Heart left ventricle (tissue), 16 donors: ENCODE measurements at regions not wholly inside any gene's neighbourhood (a gene's known extent, or its start where the extent isn't known, plus 50 kb on each side); places are given as distances from the start of the nearest gene placed in this dataset.

ENCODE experiments used
- ATAC-seq, 4 donors: fragments of 200-7000 bp; cut with Tn5 transposase; one replicate each; pipeline ENCODE4 v1.9.1; 2020 to 2022; ENCODE audit warnings: moderate library complexity in 4 of 4, mild to moderate bottlenecking in 3 of 4, moderate number of reproducible peaks in 1 of 4
- DNase-seq, 5 donors: peaks; one replicate each; pipeline ENCODE4 v3.0.0-alpha.2; 2020
- H3K27ac ChIP-seq, 12 donors: fragments of 200-600 bp; sonication (generic) in 4 of 12; one replicate each; pipeline versions ENCODE4 v1.5.0 to v1.8.0; 2016 to 2022; ENCODE audit warnings: mild to moderate bottlenecking in 2 of 12
- H3K27me3 ChIP-seq, 9 donors: fragments of 200-600 bp; sonication (generic) in 2 of 9; one replicate each; pipeline versions ENCODE4 v1.5.1 to v1.8.0; 2016 to 2022; ENCODE audit warnings: mild to moderate bottlenecking in 3 of 9
- H3K36me3 ChIP-seq, 9 donors: fragments of 200-600 bp; sonication (generic) in 2 of 9; one replicate each; pipeline versions ENCODE4 v1.5.0 to v1.8.0; 2018 to 2022; ENCODE audit warnings: mild to moderate bottlenecking in 2 of 9
- H3K4me1 ChIP-seq, 12 donors: fragments of 200-600 bp; sonication (generic) in 4 of 12; one replicate each; pipeline versions ENCODE4 v1.5.0 to v1.8.0; 2016 to 2022; ENCODE audit warnings: mild to moderate bottlenecking in 3 of 12
- H3K4me3 ChIP-seq, 12 donors: fragments of 200-600 bp; sonication (generic) in 4 of 12; one replicate each; pipeline versions ENCODE4 v1.5.0 to v1.8.0; 2017 to 2022; ENCODE audit warnings: mild to moderate bottlenecking in 9 of 12, moderate library complexity in 4 of 12
- H3K9me3 ChIP-seq, 12 donors: fragments of 200-600 bp; sonication (generic) in 4 of 12; one replicate each; pipeline versions ENCODE4 v1.5.0 to v1.8.0; 2016 to 2022; ENCODE audit warnings: mild to moderate bottlenecking in 1 of 12
- POLR2A ChIP-seq, 2 donors: fragments of 450-650 bp; IDR thresholded peaks; one replicate each; pipeline ENCODE4 v1.6.1; 2017; ENCODE audit warnings: antibody characterized with exemption in 2 of 2, mild to moderate bottlenecking in 2 of 2, moderate library complexity in 2 of 2
- WGBS, 4 donors: extraction: QIAGEN DNeasy Blood & Tissue Kit in 2 of 4; methylation state at CpG; one replicate each; pipeline versions ENCODE4 v1.1.5 to v1.1.7; 2013 to 2018; 5-methylcytosine and 5-hydroxymethylcytosine counted together
- intact Hi-C, 10 donors: fragments of 100-400 bp; cut with DNase I; formaldehyde crosslinking; loops; one replicate each; pipeline versions ENCODE4 v1.11.1 to v1.14.2; 2022
- TF ChIP-seq, protein P1 (sequence below), 12 donors: fragments of 200-600 bp; sonication (generic) in 4 of 12; IDR thresholded peaks; one replicate each; pipeline versions ENCODE4 v1.5.0 to v1.8.0; 2018 to 2022; ENCODE audit warnings: antibody characterized with exemption in 12 of 12, mild to moderate bottlenecking in 5 of 12
- donor health status: ischemic (EF 13 %, LVEDD 7.1; RV severe dilation, severe dysfunction).
- donor health status: healthy with polysubstance abuse.
- donor health status: DM: no; HTN: yes; CAD: no.
- donor health status: DM: no; HTN: no; CAD: no.
- donor health status: ischemic (EF 25% LVEDD 6.9; RV normal size, moderate dysfunction).
- donor health status: ischemic (EF 25% LVEDD 5.7; RV mildly dilated, moderate dysfunction).
- donor health status: healthy.
- donor health status: DM: yes; HTN: yes; CAD: no.
- donor health status: ischemic (EF 35%, LVEDD 5.7; RV mildly dilated, moderate dysfunction).
- donor health status: nonischemic (EF 11% LVEDD 7.7; RV severe dilation, severe dysfunction).
- donor health status: DM: yes; HTN: yes; CAD: no.
- donor health status: PGD.
- donor health status: ischemic (EF 29% LVEDD 5.4; RV normal size, mild dysfunction).
- donor health status: nonischemic (EF 23%, LVEDD 6.1; RV moderate dilation, normal function).

DNA sequence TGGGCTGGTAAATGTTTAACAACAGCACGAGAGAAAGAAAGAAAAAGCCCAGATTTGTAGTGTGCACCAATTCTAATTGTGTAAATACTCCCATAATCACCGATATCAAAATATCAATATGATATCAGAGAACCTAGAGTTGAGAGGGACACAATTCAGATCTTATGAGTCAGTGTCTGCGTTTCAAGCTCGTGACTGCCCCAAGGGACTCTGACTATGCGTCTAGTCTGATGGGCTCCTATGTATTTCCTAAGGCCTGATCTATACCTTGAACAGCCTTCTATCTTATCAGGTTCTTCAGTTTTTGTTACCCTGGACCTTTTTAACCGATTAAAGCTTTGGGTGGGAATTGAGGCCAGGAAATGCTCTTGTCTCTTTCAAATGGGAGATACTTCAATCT is 243.0 kb upstream of the SLC24A2 start:
- H3K4me3 ChIP-seq, result no peak overlapping the region
- no peaks in the 10 kb centered on the region for H3K27me3 ChIP-seq
- H3K36me3 ChIP-seq, result no peaks in the 10 kb centered on the region
- H3K4me1 ChIP-seq, result peaks cover 0 to 26% (median 8%) of the 10 kb centered on the region in 12 donors
- ATAC-seq (no peak), DNase-seq (no peak)
- H3K27ac ChIP-seq, result peak overlapping the region; percentile 9 to 89 (median 58)
- intact Hi-C loops, result loop anchor here in 3 of 10 donors (5.0 to 10.0 kb wide), 3 partner anchors 253 to 325 kb away; no protein-coding TSS in a partner anchor
- 62 to 78% (median 72%) methylated on average over 6 of the region's 6 CpGs for WGBS, 4 donors
- H3K9me3 ChIP-seq, result no peaks in the 10 kb centered on the region
- TF ChIP-seq, protein P1, sequence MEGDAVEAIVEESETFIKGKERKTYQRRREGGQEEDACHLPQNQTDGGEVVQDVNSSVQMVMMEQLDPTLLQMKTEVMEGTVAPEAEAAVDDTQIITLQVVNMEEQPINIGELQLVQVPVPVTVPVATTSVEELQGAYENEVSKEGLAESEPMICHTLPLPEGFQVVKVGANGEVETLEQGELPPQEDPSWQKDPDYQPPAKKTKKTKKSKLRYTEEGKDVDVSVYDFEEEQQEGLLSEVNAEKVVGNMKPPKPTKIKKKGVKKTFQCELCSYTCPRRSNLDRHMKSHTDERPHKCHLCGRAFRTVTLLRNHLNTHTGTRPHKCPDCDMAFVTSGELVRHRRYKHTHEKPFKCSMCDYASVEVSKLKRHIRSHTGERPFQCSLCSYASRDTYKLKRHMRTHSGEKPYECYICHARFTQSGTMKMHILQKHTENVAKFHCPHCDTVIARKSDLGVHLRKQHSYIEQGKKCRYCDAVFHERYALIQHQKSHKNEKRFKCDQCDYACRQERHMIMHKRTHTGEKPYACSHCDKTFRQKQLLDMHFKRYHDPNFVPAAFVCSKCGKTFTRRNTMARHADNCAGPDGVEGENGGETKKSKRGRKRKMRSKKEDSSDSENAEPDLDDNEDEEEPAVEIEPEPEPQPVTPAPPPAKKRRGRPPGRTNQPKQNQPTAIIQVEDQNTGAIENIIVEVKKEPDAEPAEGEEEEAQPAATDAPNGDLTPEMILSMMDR (IDR thresholded peaks at IDR 0.05), result no peak
- TF ChIP-seq POLR2A (IDR thresholded peaks at IDR 0.05), result no peak

DNA sequence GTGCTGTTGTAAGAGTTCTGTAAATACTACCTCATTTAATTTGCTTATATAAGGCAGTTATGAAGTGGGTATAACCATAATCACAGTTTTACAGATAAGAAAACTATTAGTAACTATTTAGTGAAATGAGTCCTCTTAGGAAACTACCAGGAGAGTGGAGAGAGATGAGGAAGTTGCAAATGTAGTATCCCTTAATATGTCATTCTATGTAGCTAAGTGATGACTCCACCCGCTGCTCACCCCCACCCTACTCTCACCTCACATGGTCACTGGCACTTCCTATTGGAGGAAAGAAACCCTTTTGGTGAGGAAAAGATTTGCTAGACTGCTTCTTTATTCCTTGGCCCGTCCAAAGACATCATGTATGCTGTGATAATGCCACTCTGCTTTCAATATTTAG is 241.8 kb upstream of the SLC24A2 start:
- peak overlapping the region in 4 of 12 donors; percentile 35 to 89 (median 43) for H3K27ac ChIP-seq
- no peaks in the 10 kb centered on the region for H3K36me3 ChIP-seq

DNA sequence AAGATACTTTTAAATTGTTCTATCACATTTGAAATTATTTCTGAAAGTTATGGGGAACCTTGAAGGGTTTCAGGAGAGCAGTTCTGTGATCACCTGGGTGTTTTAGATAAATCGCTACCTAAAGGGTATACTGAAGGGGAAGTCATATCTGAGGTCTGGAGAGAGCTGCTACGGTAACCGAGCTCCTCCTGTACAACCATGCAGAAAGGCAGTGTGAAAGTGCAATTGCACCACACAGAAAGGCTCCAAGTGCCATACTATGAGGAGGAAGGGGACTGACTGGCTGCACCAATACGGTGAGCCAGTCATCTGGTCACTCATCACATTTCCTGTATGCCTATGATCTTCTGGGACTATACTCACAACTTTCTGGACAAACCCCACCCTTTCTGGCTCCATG is 241.4 kb upstream of the SLC24A2 start:
- H3K36me3 ChIP-seq, result no peaks in the 10 kb centered on the region
- H3K27ac ChIP-seq, result peak overlapping the region in 3 of 12 donors; percentile 35 to 89 (median 48)
- no peak overlapping the region for H3K4me3 ChIP-seq
- DNase-seq (no peak), ATAC-seq (no peak)
- no peaks in the 10 kb centered on the region for H3K27me3 ChIP-seq
- no peaks in the 10 kb centered on the region for H3K9me3 ChIP-seq
- WGBS, 4 donors, result 79 to 86% (median 82%) methylated on average over 4 of the region's 4 CpGs
- intact Hi-C loops, result loop anchor here in 3 of 10 donors (5.0 to 10.0 kb wide), 3 partner anchors 255 to 327 kb away; no protein-coding TSS in a partner anchor
- H3K4me1 ChIP-seq, result peaks cover 0 to 26% (median 8%) of the 10 kb centered on the region in 12 donors
- TF ChIP-seq, protein P1 (IDR thresholded peaks at IDR 0.05), result no peak
- TF ChIP-seq POLR2A (IDR thresholded peaks at IDR 0.05), result no peak

More for the DNA sequence above, 241.8 kb upstream of the SLC24A2 start:
- Histone ChIP-seq H3K9me3 (no peaks in the 10 kb centered on the region), H3K27me3 (no peaks in the 10 kb centered on the region), H3K4me1 (peaks cover 0 to 26% (median 8%) of the 10 kb centered on the region in 12 donors), H3K4me3 (no peak overlapping the region)
- TF ChIP-seq, protein P1 (IDR thresholded peaks at IDR 0.05), result no peak
- TF ChIP-seq POLR2A (IDR thresholded peaks at IDR 0.05), result no peak
- DNase-seq, result no peak
- 91 to 98% (median 95%) methylated on average over 2 of the region's 2 CpGs for WGBS, 4 donors
- intact Hi-C loops, result loop anchor here in 3 of 10 donors (5.0 to 10.0 kb wide), 3 partner anchors 254 to 327 kb away; no protein-coding TSS in a partner anchor
- ATAC-seq, result no peak

DNA sequence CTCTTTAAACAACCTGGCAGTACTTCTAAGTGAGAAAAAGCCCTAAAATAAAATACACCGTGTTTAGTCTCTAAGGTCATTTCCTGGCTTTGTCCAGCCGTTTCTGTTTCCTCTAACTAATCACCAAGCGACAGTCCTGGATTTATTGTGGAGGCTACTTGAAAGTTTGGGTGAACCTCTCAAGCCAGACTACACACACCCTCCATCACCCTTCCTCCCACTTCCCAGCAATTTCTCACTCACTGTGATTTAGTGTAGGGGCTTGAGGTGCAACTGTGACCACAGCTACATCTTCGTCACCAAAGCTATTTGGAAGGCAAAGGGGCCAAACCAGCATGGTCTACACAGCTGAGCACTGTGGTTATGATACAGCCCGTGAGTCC is 240.0 kb upstream of the SLC24A2 start:
- DNase-seq (peak in 2 of 5 donors; percentile 14 to 22), ATAC-seq (peak; percentile 57 to 79 (median 70))
- Histone ChIP-seq H3K27ac (peak overlapping the region in 10 of 12 donors; percentile 4 to 89 (median 40)), H3K36me3 (no peaks in the 10 kb centered on the region), H3K4me3 (no peak overlapping the region), H3K27me3 (no peaks in the 10 kb centered on the region), H3K9me3 (no peaks in the 10 kb centered on the region), H3K4me1 (peaks cover 0 to 26% (median 5%) of the 10 kb centered on the region in 12 donors)
- intact Hi-C loops, result loop anchor here in 2 of 10 donors (5.0 kb wide), 2 partner anchors 102 to 258 kb away; no protein-coding TSS in a partner anchor
- WGBS, 4 donors, result 47 to 60% (median 53%) methylated on average over 5 of the region's 5 CpGs
- TF ChIP-seq, protein P1 (IDR thresholded peaks at IDR 0.05), result no peak
- TF ChIP-seq POLR2A (IDR thresholded peaks at IDR 0.05), result no peak
